NCI-H1105 (cell line): ENCODE measurements at regions not wholly inside any gene's neighbourhood (a gene's known extent, or its start where the extent isn't known, plus 50 kb on each side); places are given as distances from the start of the nearest gene placed in this dataset.
"Not testable (repeated sequence)": the region's sequence is repeated elsewhere in the genome, so short reads cannot be mapped to it uniquely, and the experiment has no call there.

ENCODE experiments used
- DNase-seq: peaks from one replicate; lab custom pipeline; 2025; lab: John Stamatoyannopoulos, UW

- no peak for DNase-seq
Observed at GRCh38 chr5:4018007-4018406, 422.4 kb downstream of the IRX1 start.

- no peak for DNase-seq
Observed at GRCh38 chr5:4019009-4019769, 423.6 kb downstream of the IRX1 start.

GRCh38 chr5:4019841-4020240 is 424.2 kb downstream of the IRX1 start:
- no peak for DNase-seq

GRCh38 chr5:4020400-4020799 is 424.8 kb downstream of the IRX1 start:
- DNase-seq = no peak

- DNase-seq = no peak
Observed at GRCh38 chr5:4022056-4022670, 426.5 kb downstream of the IRX1 start.

GRCh38 chr5:4023091-4023752 is 427.6 kb downstream of the IRX1 start:
- no peak for DNase-seq

- no peak for DNase-seq
Observed at GRCh38 chr5:4023753-4024335, 428.2 kb downstream of the IRX1 start.

GRCh38 chr5:4027088-4027734 is 431.6 kb downstream of the IRX1 start:
- no peak for DNase-seq

GRCh38 chr5:4028384-4028783 is 432.8 kb downstream of the IRX1 start:
- no peak for DNase-seq

- DNase-seq = not testable (repeated sequence)
Observed at GRCh38 chr5:4033546-4033945, 437.9 kb downstream of the IRX1 start.

GRCh38 chr5:4036861-4037260 is 441.2 kb downstream of the IRX1 start:
- no peak for DNase-seq

GRCh38 chr5:4038994-4039393 is 443.4 kb downstream of the IRX1 start:
- DNase-seq = no peak

GRCh38 chr5:4042311-4042710 is 446.7 kb downstream of the IRX1 start:
- no peak for DNase-seq

GRCh38 chr5:4043135-4043534 is 447.5 kb downstream of the IRX1 start:
- DNase-seq = no peak

- DNase-seq = no peak
Observed at GRCh38 chr5:4044881-4045280, 449.2 kb downstream of the IRX1 start.

- no peak for DNase-seq
Observed at GRCh38 chr5:4048398-4048797, 452.8 kb downstream of the IRX1 start.

GRCh38 chr5:4050203-4050602 is 454.6 kb downstream of the IRX1 start:
- no peak for DNase-seq

- DNase-seq = no peak
Observed at GRCh38 chr5:4053136-4053535, 457.5 kb downstream of the IRX1 start.

- no peak for DNase-seq
Observed at GRCh38 chr5:4054092-4054491, 458.5 kb downstream of the IRX1 start.

- no peak for DNase-seq
Observed at GRCh38 chr5:4058899-4059298, 463.3 kb downstream of the IRX1 start.

GRCh38 chr5:4065472-4066320 is 470.1 kb downstream of the IRX1 start:
- no peak for DNase-seq
